ENCODE measurements at regions not wholly inside any gene's neighbourhood (a gene's known extent, or its start where the extent isn't known, plus 50 kb on each side); places are given as distances from the start of the nearest gene placed in this dataset.
"Not testable (repeated sequence)": the region's sequence is repeated elsewhere in the genome, so short reads cannot be mapped to it uniquely, and the experiment has no call there.

DNA sequence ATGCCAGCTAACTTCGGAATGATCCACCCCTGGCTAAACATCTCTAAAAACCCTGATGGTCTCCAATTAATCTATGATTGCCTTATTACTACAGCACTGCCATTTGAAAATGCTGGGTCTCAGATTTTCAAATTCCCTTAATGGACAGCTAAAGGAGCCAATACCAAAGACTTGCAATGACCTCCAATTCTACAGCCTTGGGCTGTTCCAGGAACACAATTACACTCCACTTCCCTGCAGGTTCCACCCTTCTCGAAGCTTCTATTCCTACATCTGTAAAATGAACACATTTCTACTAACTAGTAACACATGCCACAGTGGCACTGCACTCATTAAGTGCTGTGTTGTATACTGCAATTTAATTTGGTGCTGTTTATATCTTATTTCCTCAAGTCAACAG lies 85.7 kb upstream of the AK4 start:
- DNase-seq (ENCODE audit: low spot score) = no peak

DNA sequence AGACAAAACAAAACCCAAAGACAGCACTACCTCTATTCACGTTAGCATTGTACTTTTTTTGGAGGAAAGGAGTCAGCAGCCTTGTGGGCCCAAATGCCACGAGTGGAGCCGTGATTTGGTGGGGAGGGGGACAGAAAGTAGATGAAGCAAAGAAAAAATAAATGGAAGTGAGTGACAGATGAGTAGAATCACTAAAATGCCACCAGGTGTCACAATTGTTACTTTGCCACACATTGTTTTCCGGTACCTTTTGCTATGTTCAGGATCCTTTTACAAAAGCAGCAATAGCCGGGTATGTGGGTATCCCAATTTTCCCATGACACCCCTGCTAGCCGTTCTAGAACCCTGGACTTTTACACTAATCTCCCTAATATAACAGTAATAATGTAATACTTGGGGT lies 85.0 kb upstream of the AK4 start:
- DNase-seq (ENCODE audit: low spot score) = peak; percentile 36

DNA sequence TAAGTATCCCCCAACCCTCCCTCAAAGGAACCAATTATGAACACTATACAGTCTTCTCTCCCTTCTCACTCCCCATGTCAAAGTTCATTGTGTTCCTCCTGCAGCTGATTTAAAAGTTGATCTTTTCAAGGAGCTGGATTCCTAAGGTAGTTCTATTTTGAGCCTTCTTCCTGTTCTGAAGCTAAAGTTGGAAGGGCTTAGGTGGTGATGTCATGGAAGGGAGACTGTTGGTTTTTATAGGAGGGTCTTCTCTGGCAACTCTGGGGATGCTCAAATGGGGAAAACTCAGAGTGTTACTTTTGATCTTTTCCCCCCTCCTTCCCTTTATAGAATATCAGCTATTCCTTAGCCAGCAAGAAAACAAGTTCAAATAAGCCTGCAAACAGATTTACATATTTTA lies 83.0 kb upstream of the AK4 start:
- DNase-seq (ENCODE audit: low spot score) = no peak

DNA sequence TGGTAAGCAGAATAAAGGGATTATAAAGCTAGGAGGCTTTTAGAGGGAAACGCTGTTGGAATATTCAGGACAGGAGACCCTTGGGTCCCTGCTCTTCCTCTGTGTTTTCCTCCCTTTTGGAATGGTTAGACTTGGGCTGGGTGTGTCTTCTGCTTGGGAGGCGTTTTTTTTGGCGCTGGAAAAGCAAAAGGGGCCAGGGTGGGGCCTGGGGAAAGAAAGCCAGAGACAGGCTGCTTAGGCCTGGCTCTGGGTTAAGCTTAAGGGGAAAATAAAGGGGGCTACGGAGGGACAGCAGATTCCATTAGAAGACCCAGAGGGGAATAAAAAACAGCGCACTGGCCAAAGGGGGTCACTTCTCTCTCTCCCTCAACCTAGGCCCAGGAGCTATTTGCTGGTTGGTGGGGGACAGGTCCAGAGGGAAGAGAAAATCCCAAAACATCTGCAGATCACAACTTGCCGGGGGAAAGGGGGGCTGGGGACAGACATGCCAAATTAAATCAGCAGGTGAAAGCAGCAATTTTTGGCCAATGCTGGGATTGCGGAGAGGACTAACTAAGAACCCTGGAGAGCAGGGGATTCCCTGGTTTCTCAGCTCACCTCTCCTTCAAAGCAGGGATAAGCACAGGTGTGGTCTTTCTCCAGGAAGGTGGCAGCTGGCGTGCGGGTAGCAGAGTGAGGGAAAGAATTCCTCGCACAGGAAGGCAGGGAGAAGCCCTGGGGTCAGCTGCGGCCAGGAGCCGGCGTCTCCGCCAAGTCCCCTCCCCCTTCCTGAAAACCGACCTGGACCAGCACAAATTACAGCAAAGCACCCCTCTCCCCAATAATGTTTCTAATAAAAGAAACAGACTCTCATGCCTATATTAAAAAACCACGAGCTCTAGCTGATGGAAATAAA lies 82.2 kb upstream of the AK4 start:
- DNase-seq (ENCODE audit: low spot score) = peak; percentile 12

DNA sequence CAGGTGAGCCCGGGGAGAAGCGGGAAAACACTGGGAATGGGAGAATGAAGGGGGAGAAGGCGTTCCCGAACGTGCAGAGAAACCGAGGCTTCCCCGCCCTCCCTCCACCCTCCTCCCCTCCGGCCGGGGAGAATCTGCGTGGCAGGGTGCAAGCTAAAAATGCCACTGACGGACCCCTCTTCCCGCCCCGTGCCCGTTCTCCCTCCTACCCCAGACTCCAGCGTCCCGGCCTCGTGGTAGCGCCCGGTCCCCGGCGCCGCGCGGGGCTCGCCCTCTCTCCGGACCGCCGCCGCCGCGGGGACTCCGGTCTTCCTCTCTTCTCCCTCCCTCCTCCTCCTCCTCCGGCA lies 81.6 kb upstream of the AK4 start:
- DNase-seq (ENCODE audit: low spot score) = no peak

DNA sequence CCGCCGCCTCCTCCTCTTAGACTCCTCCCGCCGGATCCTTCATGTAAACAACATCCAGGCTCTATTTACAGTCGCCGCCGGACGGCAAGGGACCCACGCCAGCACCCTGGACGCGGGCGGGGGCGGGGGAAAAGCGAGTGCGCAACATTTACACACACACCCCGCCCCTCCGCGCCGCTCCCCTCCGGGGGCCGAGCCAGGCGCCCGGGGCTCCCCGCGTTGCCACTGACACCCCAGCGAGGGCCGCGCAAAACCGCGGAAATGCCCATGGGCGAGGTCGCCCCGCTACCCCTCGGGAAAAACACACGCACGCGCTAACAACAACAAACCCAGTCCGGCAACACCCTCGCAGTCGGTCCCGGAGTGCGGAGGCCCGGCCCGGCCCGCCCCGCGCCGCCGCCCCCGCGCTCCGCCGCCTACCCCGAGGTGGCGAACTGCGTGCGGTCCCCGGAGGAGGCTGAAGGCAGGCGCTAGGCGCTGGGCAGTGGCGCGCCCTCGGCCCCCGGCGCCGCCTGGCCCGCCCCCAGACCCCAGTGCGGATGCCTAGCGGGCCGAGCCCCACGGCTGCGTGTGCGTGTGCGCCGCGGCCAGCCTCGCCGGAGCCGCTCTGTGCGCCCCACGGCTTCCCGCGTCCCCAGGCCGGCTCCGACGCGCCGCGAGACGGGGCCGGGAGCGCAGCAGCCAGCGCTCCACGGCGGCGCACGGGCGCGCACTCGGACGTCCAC lies 81.1 kb upstream of the AK4 start:
- DNase-seq (ENCODE audit: low spot score) = peak; percentile 81

DNA sequence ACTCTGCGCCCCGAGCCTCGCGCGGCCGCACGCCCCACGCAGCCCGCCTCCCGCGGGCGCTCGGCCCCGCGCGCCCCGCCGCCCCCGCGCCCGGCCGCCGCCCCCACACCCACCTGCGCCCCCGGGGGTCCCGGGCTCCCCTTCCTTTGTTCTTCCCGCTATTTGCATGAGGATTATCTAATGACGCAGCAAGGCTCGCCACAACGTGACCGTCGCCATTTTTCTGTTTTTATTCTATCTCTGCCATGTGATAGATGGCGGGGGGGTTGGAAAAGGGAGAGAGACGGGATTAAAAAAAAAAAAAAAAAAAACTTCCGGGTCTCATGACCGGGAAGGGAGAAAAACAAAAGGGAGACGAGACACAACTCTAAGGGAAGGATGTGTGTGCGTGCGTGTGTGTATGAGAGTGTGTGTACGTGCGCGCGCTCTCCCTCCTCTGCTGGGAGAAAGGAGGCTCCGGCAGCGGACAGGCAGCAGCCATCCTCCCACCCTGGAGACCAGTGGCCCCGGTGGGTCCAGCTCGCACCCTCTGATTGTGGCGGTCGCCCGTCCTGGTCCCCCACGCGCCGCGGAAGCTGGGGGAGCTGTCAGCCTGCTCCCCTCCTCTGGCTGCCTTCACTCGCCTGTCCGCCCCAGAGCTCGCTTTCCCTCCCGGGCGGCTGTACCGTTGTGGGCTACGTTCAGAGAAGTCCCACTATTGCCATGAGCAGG lies 80.4 kb upstream of the AK4 start:
- DNase-seq (ENCODE audit: low spot score) = peak; percentile 82

DNA sequence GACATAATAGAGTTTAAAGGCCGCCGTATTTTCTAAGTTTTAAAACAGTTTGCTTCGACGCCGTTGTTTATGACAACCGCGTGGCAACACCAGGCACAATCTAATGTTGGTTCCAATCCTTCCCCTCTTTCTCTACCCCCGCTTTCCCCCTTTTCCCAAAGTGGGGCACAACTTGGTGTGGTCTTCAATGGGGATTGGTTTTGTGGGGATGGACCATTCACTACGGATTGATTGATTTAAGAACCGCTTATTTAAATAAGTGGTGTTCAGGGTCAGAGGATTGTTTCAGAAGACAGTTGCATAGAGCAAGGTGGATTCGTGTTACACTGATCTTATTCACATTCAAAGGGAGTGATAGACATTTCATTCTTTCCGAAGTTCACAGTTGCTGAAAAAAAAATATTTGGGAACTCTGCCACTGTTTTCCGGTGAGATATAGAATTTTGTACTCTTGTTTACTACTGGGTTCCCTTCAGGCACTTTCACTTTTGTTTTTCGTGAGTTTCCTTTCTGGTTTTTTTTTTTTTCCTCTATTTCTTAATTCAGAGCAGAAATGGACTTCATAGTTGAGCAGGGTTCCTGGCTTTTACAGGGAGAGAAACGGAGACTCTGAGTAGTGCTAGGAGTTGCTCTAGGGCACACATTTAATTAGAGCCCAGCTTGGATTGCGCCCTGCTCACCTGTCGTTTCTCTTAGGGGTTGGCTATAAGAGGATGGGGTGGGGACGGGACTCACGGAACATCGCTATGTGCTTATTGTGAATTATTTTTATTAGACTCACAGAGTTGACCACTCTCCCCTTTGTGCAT lies 79.6 kb upstream of the AK4 start:
- DNase-seq (ENCODE audit: low spot score) = peak; percentile 22

DNA sequence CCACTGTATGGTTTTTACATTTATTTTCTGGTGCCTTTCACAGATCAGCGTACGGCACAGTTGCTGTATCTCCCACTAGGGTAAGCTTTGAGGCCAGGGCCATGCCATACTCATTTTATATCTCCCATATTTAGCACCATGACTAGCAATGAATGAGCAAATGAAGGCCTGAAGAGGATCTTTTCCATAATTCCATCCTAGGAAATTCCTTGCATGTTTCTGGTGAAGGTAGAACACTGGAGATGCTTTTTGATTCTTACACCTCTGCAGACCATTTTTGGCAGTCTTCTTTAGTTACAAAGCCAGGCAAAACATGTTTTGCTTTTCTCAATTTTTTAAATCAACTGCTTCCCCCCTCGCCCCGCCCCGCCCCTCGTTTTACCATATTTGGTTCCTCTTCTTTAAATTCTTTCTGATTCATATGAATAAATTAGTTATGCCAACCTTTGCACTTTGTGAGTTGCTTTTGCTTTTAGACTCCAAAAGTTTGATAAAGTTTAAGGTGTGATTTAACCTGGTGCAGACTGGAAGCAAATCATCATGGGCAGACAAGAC lies 78.9 kb upstream of the AK4 start:
- DNase-seq (ENCODE audit: low spot score) = no peak

DNA sequence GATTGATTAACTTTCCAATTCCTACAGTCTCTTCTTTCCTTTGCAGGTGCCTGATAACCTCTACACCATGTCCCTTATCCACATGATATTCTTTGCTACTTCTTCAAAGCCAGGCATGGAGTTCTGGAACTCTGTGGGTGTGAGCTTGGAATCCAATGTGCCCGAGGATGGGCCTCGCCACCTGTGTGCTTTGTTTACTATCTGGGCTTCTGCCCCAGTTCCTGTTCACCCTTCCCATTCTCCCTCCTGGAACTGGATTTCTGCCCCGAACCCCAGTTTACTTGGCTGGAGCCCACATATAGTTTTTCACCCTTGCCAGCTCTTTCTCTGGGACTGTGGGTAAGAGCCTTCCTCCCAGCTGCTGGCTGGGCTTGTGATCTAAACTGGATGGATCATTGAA lies 75.2 kb upstream of the AK4 start:
- no peak for DNase-seq (ENCODE audit: low spot score)

DNA sequence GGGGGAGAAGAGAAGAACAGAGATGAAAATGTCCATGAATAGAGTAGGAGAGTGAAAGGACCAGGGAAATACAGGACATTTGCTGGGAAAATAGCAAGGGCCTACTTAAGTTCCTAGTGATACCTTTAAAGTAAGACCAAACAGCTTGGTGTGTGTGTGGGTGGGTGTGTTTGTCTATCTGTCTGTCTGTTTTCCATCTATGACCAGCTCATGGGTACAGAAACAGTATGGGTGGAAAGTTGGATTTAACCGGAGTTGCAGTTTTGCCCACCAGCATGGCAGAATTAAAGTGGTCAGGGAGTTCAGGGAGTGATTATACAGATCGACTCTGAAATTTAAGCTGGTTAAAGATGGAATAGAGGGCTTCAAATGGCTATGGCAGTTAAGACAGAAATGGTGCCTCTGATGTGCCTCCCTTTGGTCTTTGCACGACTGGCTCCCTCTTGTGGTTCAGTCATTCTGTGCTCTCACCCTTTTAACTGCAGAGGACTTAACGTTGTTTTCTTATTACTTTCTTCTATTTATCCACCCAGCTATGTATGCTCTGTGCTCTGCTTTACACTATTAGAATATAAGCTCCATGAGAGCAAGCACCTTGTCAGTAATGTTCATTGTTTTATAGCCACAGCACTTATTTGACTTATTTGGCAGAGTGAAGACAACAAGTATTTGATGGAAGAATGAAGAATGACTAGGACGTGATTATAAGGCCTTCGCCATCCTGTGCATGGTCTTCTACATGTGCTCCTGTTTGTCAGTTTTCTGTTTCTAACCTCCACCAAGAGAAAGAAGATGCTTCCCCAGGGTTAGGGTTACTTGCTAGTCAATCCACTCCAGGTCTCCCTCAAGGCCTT lies 72.7 kb upstream of the AK4 start:
- DNase-seq (ENCODE audit: low spot score) = peak; percentile 78

DNA sequence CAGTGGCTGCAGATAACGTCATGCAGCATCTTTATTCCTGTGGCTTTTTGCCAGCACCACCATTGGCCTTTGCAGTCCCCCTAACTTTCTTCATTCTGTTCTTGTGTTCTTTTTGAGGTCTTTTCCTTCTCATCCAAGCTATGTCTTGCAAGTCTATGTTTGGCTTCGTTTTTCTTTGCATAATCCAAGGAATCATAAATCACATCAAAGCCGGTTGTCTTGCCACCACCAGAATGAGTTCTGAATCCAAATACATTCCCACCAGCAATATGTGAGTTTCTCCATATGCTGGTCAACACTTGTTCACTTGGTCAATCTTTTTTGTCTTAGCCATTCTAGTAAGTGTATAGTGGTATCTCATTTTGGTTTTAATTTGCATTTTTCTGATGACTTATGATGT lies 70.6 kb upstream of the AK4 start:
- no peak for DNase-seq (ENCODE audit: low spot score)

DNA sequence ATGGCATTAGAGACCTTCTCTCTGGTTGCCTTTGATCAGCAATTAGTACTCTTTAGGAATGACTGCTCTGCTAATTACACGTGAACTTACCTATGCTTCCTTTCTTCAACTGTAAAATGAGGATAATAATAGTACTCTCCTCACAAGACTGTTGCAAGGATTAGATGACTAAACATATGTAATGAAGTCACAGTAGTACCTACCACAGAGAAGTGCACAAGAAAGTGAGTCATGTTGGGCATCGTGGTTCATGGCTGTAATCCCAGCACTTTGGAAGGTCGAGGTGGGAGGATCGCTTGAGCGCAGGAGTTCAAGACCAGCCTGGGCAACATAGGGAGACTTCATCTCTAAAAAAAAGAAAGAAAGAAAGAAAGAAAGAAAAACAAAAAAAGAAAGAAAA lies 68.1 kb upstream of the AK4 start:
- DNase-seq (ENCODE audit: low spot score) = peak; percentile 60

DNA sequence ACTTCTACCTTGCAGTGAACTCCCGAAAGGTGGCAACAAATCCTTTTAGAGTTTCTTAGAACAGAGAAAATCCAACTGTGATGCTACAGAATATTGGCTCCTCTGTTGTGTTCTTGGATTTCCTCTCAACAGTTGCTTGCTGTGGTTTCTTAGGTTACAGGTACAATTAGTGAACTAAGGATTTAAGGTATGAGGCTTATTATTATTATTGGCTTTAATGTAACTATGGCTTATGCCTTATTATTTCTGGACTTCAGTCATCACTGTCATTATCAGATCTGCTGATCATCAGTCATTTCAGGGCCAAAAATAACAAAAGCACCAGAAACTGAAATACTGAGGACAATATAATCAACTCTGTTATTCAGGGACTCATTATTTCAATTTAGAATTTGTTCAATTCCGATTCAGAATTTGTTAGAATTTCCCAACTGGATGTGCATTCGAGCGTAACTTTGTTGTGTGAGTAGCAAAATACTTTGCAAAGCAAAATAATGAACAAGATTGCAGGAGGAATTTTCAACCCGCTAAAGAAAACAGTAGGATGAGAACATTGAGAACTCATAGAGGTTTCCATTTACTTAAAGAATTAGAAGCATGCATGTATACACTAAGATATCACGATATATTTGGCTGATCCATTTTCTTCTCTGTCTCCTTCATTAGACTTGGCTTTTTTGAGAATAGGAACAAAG lies 65.5 kb upstream of the AK4 start:
- DNase-seq (ENCODE audit: low spot score) = no peak

DNA sequence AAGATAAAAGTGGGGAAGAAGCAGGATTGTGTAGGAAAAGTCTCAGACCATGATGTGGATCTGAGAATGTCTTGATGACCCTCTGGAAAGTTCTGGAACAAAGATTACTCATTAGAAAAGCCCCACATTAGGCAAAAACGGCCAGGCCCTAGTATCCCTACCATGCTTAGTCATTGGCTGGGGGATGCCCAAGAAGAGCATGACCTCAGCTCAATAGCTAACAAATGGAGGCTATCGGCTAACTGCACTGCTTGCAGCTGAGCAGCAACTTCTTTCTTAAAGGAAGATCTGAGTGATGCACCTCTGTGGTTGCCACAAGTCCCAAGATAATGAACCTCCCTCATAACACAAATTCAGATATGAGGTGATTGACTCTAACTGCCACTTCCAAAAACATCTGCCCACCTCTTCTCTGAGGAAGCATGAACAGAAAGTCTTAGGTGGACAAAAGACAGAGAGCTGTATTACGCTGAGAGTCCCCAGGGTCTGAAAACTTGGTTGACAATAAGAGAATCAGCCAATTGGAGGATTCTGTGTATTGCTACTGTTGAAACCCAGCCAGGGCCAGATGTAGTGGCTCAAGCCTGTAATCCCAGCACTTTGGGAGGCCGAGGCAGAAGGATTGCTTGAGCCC lies 64.6 kb upstream of the AK4 start:
- DNase-seq (ENCODE audit: low spot score) = no peak

DNA sequence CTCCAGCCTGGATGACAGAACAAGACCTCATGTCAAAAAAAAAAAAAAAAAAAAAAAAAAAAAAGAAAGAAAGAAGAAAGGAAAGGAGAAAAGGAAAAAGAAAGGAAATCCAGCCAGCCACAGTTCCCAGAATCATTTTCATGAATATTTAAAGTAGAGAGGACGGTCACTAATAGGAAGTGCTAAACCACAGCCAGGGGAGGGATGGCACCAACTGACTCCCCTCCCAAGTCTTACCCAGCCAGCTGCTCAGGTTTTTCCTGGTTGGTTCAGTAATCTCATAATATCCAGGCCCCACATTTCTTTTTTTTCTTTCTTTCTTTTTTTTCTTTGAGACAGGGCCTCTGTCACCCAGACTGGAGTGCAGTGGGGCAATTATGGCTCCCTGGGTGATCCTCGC lies 63.9 kb upstream of the AK4 start:
- DNase-seq (ENCODE audit: low spot score) = no peak

DNA sequence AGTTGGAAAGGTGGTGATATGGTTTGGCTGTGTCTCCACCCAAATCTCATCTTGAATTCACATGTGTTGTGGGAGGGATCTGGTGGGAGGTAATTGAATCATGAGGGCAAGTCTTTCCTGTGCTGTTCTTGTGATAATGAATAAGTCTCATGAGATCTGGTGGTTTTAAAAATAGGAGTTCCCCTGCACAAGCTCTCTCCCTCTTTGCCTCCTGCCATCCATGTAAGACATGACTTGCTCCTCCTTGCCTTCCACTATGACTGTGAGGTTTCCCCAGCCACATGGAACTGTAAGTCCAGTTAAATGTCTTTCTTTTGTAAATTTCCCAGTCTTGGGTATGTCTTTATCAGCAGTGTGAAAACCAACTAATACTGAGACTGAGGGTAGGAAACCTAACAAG lies 60.5 kb upstream of the AK4 start:
- not testable (repeated sequence) for DNase-seq (ENCODE audit: low spot score)

DNA sequence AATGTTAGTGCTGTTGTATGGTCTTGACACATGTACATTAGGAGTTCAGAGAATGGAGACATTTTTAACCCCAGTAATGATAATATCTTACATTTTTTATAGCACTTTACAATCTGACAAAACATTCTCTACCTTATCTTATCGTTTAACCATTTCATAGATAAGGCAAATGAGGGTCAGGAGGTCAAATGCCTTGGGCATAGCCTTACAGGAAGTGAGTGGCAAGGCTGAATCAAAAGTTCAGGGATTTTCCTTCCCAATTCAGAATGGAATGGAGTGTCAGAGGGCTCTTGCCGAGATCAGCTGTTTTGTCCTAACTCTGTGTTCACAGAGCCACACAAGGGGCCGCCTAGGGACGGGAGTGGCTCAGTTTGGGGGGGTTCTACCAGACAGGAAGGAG lies 57.6 kb upstream of the AK4 start:
- DNase-seq (ENCODE audit: low spot score) = no peak

DNA sequence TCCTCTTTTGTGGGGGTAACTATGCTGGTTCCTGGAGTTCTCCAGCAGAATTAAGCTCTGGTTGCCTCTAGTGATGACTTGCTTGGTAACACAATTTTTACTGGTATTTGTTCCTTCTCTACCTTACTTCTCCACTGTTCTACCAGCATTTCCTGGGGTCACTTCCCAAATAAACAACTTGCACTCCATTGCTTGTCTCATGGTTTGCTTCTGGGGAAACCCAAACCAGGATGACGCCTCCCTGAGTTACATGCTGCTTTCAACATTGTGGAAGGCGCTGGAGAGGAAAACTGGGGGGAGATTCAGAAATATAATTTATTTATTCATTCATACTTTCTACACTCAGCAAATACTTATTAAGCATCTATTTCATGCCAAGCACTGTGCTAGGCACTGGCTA lies 55.3 kb upstream of the AK4 start:
- no peak for DNase-seq (ENCODE audit: low spot score)

DNA sequence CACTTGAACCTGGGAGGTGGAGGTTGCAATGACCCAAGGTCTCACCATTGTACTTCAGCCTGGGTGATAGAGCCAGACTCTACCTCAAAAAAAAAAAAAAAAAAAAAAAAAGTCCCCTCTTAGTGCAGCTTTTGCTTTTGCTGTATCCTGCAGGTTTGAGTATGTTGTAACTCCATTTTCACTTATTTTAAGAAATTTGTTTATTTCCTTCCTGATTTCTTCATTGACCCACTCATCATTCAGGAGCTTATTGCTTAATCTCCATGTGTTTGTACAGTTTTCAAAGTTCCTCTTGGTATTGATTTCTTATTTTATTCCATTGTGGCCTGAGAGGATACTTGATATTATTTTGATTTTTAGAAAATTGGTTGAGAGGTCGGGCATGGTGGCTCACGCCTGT lies 50.9 kb upstream of the AK4 start:
- no peak for DNase-seq (ENCODE audit: low spot score)
